HG03159 (cell line): ENCODE measurements at regions not wholly inside any gene's neighbourhood (a gene's known extent, or its start where the extent isn't known, plus 50 kb on each side); places are given as distances from the start of the nearest gene placed in this dataset.
"Not testable (repeated sequence)": the region's sequence is repeated elsewhere in the genome, so short reads cannot be mapped to it uniquely, and the experiment has no call there.

Experiments
- ATAC-seq: cut with Tn5 transposase; IDR thresholded peaks from one replicate; pipeline ENCODE4 v1.9.1; 2021; ENCODE audit warnings: mild to moderate bottlenecking, moderate library complexity; ENCODE audit not compliant: unreplicated experiment

DNA sequence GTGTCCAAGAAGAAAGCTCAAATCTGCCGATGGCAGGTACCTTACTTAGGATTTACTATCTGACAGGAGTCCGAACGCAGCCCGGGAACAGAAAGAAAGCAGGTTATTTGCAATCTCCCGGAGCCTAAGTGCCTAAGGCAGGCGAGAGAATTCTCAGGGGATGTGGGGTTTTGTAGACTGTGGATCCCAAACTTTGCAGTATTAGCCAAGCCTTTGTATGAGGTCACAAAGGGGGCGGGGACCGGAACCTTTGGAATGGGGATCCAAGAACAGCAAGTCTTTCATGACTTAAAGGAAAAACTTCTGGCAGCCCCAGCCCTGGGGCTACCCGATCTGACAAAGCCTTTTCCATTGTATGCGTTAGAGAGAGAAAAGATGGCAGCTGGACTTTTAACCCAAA lies 80.6 kb upstream of the RUBCNL start:
- ATAC-seq: not testable (repeated sequence)

DNA sequence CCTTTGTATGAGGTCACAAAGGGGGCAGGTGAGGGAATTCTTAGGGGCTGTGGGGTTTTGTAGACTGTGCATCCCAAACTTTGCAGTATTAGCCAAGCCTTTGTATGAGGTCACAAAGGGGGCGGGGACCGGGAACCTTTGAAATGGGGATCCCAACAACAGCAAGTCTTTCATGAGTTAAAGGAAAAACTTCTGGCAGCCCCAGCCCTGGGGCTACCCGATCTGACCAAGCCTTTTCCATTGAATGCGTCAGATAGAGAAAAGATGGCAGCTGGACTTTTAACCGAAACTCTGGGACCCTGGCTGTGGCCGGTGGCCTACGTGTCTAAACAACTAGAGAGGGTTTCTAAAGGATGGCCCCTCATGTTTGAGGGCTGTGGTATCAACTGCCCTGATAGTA lies 79.0 kb upstream of the RUBCNL start:
- not testable (repeated sequence) for ATAC-seq

GRCh38 chr13:46463719-46464118 lies 76.7 kb upstream of the RUBCNL start:
- no peak for ATAC-seq

GRCh38 chr13:46460223-46460622 lies 73.2 kb upstream of the RUBCNL start:
- ATAC-seq: not testable (repeated sequence)

DNA sequence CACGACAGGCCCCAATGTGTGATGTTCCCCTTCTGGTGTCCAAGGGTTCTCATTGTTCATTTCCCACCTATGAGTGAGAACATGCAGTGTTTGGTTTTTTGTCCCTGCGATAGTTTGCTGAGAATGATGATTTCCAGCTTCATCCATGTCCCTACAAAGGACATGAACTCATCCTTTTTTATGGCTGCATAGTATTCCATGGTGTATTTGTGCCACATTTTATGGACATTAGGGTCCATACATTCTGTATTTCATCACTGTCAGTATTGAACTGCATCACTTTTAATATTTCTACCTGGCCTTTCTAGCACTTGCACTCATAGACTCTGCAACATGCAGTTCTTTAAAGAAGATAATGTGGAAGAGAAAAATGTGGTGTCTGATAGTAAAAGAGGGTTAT lies 70.2 kb upstream of the RUBCNL start:
- not testable (repeated sequence) for ATAC-seq

- peak; percentile 82 for ATAC-seq
Observed at GRCh38 chr13:46455924-46456323, 68.9 kb upstream of the RUBCNL start.

DNA sequence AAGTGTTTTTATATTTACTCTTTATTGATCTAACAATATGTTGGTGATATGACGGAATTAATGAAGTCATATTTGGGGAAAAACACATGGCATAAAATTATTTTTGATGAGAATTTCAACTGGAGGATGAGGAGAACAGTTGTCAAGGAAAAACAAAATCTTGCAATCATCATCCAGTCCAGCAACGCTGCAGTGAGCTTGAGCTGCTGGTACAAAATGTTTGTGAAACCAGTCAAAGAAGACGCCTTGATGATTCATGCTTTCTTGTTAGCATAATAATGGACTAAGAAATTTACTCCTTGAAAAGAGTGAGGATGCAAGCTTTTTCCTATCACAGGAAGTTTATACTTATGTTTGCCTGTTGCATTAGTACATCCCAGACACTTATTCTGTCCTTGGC lies 64.1 kb upstream of the RUBCNL start:
- ATAC-seq: not testable (repeated sequence)

DNA sequence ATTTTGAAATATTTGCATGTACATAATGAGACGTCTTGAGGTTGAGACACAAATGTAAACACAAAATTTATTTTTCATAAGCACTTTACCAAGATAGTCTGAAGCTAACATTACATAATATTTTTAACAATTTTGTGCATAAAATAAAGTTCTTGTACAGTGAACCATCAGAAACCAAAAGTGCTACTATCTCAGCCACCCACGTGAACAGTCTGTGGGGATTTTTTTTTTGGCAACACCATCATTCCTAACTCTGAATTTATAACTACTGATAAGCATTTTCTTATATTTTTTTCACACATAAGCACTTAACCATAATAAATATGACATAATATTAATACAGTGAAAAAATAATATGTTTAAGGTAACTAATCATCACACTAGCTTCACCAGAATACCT lies 62.9 kb upstream of the RUBCNL start:
- not testable (repeated sequence) for ATAC-seq

DNA sequence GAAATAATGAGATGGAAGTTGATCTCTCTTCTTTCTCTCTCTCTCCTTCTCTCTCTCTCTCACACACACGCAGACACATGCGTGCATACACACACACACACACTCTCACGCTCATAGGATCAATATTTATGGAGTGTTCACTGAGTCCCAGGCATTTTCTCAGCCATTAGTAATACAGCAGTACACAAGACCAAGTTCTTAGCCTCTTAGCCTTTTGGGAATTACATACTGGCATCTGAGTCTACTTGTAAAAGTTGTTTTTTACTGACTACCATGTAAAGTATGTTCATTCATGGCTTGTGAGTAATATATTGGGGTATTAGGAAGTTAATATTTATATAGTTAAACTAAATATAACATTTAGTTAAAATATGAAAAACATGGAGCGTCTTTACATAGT lies 61.1 kb upstream of the RUBCNL start:
- ATAC-seq: not testable (repeated sequence)

DNA sequence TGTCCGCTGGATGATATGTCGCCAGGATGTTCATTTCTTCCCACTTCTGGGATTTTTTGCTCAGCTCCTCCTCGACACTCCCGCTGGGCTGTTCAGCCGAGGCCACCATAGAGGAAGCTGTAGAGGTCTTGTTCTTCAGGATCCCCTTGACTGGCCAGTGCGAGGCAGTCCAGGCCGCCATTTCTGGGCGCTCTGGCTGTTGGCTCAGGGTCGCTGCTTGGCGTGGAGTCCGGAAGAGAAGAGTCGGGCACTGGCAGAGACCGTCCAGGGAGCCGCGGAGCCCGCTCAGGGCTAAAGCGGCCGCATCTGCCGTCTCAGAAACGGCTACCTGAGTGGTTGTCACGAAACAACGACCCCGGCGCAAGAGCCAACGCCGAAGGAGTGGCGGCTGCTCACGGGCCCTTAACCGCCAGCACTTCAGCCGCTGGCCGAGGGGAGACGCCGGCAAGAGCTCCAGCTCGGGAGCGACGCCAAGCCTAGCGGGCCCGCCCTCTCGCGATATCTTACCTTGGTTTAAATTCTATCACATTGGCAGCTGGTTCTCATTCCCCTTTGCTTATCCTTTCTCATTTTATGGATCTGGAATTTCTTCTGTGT lies 50.9 kb upstream of the RUBCNL start:
- ATAC-seq: not testable (repeated sequence)
